GM19467 (cell line): ENCODE measurements at regions not wholly inside any gene's neighbourhood (a gene's known extent, or its start where the extent isn't known, plus 50 kb on each side); places are given as distances from the start of the nearest gene placed in this dataset.
"Not testable (repeated sequence)": the region's sequence is repeated elsewhere in the genome, so short reads cannot be mapped to it uniquely, and the experiment has no call there.

Source experiments
- ATAC-seq: cut with Tn5 transposase; IDR thresholded peaks from one replicate; pipeline ENCODE4 v1.9.1; 2021; ENCODE audit warnings: mild to moderate bottlenecking, moderate library complexity; ENCODE audit not compliant: unreplicated experiment

DNA sequence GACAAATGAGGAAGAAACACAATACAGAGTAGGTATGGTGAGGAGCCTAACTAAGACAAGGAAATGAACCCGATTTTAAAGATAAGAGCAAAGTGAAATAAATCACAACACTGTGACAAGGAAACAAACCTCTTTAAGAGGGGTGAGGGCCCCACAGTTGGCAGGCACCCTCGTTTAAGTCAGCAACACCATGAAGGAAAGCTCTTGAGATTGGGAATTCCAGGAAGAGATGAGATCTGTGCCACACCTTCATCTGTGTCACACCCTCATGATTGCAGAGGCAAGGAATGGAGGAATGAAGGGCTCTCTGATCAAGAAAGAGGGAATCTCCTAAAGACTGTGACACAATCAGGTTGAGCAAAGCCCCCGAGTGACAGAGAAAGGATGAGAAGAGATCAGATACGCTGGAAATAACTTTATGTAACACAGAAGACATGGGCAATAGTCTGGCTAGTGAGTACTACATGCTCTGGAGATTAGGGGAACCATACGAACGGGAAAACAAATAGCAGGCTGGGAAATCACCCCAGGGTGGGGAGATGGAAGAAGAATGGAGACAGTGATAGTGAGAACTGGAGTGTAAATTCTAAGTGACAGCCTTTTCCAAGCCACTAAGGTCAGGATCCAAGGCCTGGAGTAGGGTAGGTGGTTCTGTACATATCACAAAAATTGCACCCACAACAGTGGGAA lies 51.7 kb upstream of the TERB2 start:
- not testable (repeated sequence) for ATAC-seq
